NCI-H1092 (cell line): ENCODE measurements at regions not wholly inside any gene's neighbourhood (a gene's known extent, or its start where the extent isn't known, plus 50 kb on each side); places are given as distances from the start of the nearest gene placed in this dataset.

ENCODE experiments used
- DNase-seq: peaks from one replicate; lab custom pipeline; 2025; lab: John Stamatoyannopoulos, UW

DNA sequence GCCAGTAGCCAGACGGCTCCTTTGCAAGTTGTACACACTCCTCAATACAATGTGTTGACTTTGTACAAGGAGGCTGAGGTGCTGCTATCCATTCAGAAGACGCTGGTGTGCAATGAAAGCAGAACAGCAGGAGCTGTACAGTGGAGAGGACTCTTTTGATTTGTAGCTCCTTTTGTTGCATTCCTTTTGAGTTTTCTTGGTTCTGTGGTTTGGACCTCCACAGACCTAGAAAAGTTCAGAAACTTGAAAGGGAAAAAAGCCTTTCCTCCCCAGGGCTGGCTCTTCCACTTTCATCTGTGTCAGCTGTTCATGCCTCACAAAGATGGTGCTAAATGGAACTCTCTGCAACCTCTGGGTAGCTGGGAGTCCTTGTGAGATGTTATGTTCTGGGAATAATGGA is 117.4 kb downstream of the MAT2B start:
- no peak for DNase-seq

DNA sequence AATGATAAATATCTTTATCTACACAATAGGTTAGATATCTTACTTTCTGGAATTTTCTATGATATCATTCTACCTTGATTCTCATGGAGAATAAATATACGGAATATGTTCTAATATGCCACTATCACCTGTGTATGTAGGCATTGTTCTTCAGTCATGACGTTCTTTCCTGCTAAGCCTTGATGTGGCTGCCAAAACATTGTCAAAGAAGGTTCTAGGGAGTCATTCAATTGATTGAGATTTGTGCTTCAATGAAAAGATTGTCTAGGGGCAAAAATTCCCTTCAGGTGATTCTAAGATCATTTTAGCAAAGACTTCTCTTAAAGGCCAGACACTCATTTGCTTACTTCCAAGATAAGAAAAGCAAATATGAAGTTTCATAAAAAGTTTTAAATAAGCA is 118.1 kb downstream of the MAT2B start:
- DNase-seq: no peak

GRCh38 chr5:163623986-163624385 is 118.6 kb downstream of the MAT2B start:
- no peak for DNase-seq

DNA sequence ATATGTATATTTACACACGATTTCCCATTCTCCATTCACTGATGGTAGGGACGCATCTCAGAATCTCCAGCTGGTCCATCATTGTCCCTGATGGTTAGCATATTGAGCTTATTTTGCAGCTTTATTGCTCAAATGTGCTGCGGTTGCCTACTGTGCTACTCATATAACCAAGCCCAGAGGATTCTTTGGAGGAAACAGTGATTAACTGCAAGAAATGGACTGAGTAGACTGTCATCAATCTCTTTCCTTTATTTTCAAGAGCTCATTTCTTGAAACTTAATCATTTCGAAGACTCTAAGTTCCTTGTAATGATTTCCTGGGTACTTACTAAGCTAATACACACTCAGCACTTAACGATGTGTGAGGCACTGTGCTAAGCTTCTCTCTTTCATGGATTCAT is 119.0 kb downstream of the MAT2B start:
- no peak for DNase-seq

DNA sequence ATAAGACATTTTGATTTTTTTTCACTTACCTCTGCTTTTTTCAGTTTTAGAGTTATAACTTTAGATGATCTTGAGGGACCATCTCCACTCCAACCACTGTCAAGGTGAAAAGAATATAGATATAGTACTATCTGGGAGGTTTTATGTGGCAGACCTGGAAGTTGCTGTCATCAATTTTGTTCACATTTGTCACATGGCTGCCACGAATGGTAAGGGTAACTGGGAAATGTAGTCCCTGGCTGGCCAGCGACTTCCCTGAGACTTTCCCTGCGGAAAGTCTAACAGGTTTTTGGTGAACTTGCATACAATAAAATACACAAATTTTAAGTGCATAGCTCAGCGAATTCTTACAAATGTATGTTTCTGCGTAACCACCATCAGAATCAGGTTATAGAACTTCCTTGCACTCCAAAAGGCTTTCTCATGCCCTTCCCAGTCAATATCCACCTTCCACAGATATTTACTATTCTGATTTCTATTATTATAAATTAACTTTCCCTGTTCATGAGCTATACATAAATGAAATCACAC is 121.5 kb downstream of the MAT2B start:
- DNase-seq: no peak

DNA sequence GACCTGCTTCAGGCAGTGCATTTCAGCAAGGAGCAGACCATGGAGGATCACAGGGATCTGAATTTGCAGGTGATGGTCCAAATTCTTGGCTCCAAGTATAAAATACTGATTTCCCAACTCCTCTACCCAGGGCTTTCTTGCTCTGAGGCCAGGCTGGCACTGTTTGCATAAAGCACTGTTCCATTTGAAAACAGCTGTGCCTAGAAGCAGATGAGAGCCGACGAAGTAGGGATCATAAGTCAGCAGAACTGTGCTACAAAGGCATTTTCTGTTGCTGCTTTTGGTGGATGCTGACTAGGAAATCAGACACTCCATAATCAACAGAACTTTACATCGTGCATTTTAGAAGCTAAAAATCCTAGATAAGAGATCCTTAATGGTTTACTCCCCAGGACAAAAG is 126.4 kb downstream of the MAT2B start:
- no peak for DNase-seq

GRCh38 chr5:163633926-163634460 is 128.6 kb downstream of the MAT2B start:
- DNase-seq: no peak

DNA sequence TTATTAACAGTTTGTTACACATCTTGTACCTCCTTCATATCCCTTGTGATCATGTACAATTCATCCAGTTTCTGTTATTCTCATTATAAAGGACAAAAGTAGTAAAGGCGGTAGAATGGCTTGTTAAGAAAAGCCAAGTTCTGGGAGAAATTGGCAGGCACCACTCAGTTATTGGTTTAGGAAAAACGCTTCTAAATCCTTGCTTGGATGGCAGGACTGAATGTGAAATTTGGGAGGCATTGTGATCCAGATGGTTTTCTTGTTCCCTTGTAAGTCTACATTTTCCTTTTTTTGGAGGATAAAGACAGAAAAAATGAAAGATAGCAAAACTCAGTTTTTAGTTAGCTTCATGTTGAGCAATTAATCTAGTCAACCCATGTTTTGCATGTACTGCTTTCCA is 130.2 kb downstream of the MAT2B start:
- no peak for DNase-seq

DNA sequence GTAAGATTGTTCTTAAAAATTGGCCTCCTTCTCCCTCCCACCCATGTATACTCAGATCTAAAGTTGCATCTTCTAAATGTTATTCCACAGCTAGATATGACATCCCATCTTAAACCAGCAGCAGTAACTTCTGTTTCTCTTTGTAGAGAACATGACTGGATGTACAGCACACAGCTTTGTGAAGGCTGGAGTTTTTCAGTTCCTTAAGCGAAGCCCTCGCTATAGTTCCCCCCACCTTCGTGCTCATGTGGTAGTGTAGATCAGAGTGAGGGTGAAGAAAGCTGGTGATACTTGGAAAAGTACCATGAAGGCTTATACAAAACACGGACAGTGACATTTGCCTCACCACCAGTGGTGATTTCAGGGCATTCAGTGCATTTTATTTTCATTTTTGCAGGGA is 137.5 kb downstream of the MAT2B start:
- DNase-seq: no peak

GRCh38 chr5:163645421-163646416 is 140.3 kb downstream of the MAT2B start:
- no peak for DNase-seq

DNA sequence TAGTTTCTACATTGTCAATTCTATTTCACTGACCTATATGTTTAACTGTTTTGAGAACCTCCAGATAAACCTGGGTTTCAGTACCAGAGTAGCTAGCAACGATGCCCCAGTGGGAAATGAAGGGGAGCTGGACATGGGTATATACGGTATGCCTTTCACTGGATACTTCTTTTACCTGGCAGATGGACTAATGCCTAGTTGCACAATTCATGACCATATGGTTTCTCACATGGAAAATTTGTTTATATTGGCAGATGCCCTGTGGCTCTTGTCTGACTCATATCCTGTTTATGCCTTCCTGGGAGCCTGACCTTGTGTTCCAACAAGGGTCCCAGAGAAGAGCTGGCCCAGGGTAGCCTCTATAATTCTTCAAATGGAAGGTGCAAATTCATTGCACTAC is 144.1 kb downstream of the MAT2B start:
- no peak for DNase-seq

- no peak for DNase-seq
Observed at GRCh38 chr5:163653526-163653925, 148.1 kb downstream of the MAT2B start.

DNA sequence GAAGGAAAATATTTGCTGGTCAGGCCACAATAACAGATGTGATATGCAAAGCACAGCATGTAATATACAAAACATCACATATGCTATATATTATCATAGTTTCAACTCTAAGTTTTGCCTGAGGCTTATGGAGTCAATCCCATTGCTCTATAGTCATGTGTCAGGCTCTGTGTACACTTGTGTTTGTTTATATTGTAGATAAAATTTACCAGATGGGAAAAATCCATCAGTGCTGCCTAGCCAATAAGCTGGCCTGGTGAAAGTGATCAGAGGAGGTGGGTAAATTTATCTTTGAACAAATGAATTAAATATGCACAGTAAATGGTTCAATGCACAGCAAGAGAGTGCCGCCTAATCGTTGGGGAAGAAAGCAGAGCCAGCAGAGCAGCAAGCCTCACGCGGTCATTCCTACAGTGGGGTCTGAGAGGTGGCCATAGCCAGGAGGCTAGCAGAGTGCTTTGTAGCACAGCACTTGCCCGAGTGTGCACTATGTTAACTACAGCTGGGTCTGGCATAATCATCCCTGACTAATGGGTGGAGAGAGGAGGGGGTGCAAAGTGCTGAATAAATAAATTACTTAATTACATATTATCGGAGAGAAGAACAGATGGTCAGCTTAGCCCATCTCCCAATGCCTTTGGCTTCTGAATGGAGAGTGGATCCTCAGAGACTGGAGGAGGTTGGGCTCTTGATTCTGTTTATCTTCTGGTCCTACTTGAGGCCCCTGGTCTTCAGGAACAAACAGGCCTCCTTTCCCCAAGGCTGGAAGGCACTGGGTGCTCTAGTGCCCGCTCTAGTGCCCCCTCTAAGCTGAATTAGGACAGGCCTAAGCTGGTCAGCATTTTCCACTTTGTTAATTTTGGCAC is 153.5 kb downstream of the MAT2B start:
- DNase-seq: no peak

GRCh38 chr5:163659568-163659902 is 154.1 kb downstream of the MAT2B start:
- DNase-seq: no peak

- no peak for DNase-seq
Observed at GRCh38 chr5:163660486-163660885, 155.1 kb downstream of the MAT2B start.

- DNase-seq: no peak
Observed at GRCh38 chr5:163661360-163661759, 155.9 kb downstream of the MAT2B start.

DNA sequence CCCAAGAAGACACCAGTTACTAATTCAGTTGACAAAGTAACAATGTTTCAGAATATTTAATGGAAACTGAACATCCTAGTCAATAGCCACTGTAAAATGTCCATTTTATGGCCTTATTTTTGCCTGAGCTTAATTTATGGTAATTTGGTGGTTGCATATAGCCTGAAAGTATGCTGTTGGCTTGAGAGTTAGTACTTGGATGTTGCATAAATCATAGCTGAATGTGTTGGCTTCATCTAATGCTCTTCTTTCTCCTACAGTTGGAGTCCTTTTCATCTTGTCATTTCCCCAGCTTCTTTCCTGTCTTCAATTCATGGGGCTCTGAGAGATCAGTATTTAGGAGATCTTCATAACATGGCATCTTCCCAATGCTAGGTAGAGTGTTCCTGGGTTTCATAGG is 164.6 kb downstream of the MAT2B start:
- no peak for DNase-seq

- DNase-seq: no peak
Observed at GRCh38 chr5:163677092-163677491, 171.7 kb downstream of the MAT2B start.

GRCh38 chr5:163682234-163682633 is 176.8 kb downstream of the MAT2B start:
- no peak for DNase-seq

- no peak for DNase-seq
Observed at GRCh38 chr5:163687414-163687813, 182.0 kb downstream of the MAT2B start.

- DNase-seq: no peak
Observed at GRCh38 chr5:163692091-163692490, 186.7 kb downstream of the MAT2B start.

DNA sequence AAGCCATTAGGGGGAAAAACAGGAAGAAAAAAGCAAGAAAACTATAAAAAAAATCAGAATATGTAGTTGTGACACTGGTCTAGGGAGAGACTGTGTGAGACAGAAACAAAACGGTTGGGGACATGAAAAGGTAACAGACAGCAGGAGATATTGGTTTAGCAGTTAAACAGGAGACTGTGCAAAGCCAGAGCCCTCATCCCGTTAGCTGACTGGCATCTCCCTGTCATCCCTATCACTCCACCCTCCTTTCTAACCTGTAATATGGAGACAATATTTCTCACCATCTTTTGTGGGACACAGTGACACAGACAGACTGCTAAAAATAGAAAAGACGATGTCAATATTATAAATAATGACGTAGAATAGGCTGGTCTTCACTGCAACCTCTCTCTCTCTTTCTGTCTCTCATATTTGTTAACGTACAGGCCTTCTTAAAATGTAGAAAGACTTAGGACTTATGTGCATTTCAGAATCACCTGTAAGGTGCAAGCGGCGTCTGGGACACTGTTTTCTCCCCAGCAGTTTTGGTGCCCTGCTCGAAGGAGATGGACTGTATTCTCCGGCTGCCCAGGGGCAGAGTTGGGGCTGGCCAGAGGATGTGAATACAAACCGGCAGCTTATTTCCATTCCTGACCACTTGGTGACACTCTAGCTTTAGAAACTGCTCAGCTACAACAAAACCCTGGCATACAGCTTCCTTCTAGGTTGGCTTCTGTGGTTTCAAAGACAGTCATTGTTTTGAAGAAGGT is 190.6 kb downstream of the MAT2B start:
- peak; percentile 10 for DNase-seq
